Stimulated activated naive CD8-positive, alpha-beta T cell treated with anti-CD3 and anti-CD28 coated beads, Interleukin-15, Interleukin-2, amounts not matched to agents 100 ng/mL and 50 ng/mL, for 24 hours (primary cell): ENCODE measurements at regions not wholly inside any gene's neighbourhood (a gene's known extent, or its start where the extent isn't known, plus 50 kb on each side); places are given as distances from the start of the nearest gene placed in this dataset.
"Not testable (repeated sequence)": the region's sequence is repeated elsewhere in the genome, so short reads cannot be mapped to it uniquely, and the experiment has no call there.

ENCODE experiments used
- H3K27ac Mint-ChIP-seq: one replicate; pipeline ENCODE4 v1.8.0; 2021; ENCODE audit warnings: mild to moderate bottlenecking, mixed read lengths
- H3K27me3 Mint-ChIP-seq: one replicate; pipeline ENCODE4 v1.8.0; 2021; ENCODE audit warnings: mixed read lengths
- H3K36me3 Mint-ChIP-seq: one replicate; pipeline ENCODE4 v1.8.0; 2021; ENCODE audit warnings: low read depth, mixed read lengths
- H3K4me1 Mint-ChIP-seq: one replicate; pipeline ENCODE4 v1.8.0; 2021; ENCODE audit warnings: low read depth, mixed read lengths
- H3K4me3 Mint-ChIP-seq: one replicate; pipeline ENCODE4 v1.8.0; 2021; ENCODE audit warnings: mild to moderate bottlenecking, mixed read lengths
- H3K9me3 Mint-ChIP-seq: one replicate; pipeline ENCODE4 v1.8.0; 2021; ENCODE audit warnings: mixed read lengths

DNA sequence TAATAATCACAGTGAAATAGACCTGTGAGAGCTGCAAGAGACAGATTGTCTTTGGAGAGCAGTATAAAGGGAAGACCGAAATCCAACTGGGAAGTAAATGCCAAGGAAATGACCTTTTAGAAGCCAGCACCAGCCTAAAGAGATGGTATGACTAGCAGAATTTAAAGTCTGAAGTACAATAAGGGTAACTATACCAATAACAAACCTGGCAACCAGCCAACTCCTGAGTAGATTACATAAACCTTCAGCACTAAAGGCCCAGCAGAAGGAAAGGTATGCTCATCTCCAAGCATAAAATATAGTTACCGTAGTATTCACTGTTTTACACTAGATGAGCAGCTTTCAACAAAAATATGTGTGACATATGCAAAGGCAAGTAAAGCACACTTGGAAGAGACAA lies 155.1 kb upstream of the SATB1 start:
- no peak overlapping the region for H3K27ac Mint-ChIP-seq
- H3K36me3 Mint-ChIP-seq = peaks cover 3% of the 10 kb centered on the region
- H3K4me3 Mint-ChIP-seq = no peak overlapping the region
- no peaks in the 10 kb centered on the region for H3K27me3 Mint-ChIP-seq
- H3K9me3 Mint-ChIP-seq = peaks cover 7% of the 10 kb centered on the region
- peaks cover 8% of the 10 kb centered on the region for H3K4me1 Mint-ChIP-seq

DNA sequence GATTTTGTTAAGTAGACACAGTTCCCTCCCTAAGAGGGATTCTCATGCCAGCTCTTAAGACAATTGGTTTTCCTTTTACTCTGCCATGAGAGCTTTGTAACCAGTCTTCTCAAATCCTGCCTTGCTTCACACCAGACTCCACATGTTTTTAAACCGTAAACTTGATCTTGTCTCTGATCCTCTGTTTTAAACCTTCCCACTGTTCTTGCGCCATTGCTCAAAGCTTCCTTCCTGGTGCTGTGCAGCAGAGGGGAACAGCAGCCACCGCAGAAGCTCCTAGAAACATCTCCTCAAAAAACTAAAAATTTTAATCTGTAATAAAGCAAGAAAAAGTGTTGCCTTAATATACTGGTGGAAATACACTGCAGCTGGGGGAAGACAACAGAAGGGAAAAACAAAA lies 154.5 kb upstream of the SATB1 start:
- H3K36me3 Mint-ChIP-seq = peaks cover 3% of the 10 kb centered on the region
- no peaks in the 10 kb centered on the region for H3K27me3 Mint-ChIP-seq
- H3K4me1 Mint-ChIP-seq = peaks cover 4% of the 10 kb centered on the region
- peaks cover 7% of the 10 kb centered on the region for H3K9me3 Mint-ChIP-seq
- H3K27ac Mint-ChIP-seq = no peak overlapping the region
- H3K4me3 Mint-ChIP-seq = no peak overlapping the region

DNA sequence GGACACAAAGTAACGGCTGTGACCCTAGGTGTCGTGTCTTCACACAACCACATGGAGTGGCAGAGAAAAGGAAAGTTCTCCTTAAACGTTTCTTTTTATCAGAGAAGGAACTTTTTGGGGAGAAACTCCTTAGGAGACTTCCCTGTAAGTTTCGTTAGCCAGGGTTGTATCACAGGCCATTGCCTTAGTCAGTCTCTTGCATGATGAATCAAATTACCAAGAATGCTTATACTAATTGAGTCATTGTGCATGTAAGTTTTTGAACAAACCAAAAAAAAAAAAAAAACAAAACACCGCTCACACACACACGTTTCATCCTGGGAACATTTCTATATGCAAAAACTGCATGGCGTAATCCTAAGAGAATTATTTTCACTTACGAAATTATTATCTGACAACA lies 150.4 kb upstream of the SATB1 start:
- Mint-ChIP-seq H3K4me3 (no peak overlapping the region), H3K36me3 (peaks cover 3% of the 10 kb centered on the region), H3K27me3 (no peaks in the 10 kb centered on the region), H3K4me1 (peaks cover 12% of the 10 kb centered on the region), H3K9me3 (no peaks in the 10 kb centered on the region), H3K27ac (no peak overlapping the region)

DNA sequence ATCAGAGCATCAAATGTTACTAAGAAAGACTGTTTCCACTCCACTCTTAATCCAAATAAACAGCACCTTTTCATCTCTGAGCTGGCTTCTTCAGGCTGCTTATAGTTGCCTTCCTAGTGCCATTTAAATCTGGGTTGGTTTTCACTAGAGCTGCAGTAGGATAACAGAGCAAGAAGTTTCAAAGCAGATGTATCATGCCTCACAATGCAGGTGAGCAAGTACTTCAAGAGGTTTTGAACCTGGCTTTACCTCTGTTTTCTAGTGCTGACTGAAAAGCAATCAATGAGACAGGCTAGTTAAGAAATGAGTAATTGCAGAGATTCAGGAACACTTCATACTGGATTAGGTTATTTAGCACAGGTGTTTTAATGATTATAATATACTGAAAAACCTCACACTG lies 147.7 kb upstream of the SATB1 start:
- no peak overlapping the region for H3K27ac Mint-ChIP-seq
- H3K36me3 Mint-ChIP-seq = peaks cover 3% of the 10 kb centered on the region
- H3K9me3 Mint-ChIP-seq = no peaks in the 10 kb centered on the region
- H3K27me3 Mint-ChIP-seq = no peaks in the 10 kb centered on the region
- peaks cover 8% of the 10 kb centered on the region for H3K4me1 Mint-ChIP-seq
- H3K4me3 Mint-ChIP-seq = no peak overlapping the region

DNA sequence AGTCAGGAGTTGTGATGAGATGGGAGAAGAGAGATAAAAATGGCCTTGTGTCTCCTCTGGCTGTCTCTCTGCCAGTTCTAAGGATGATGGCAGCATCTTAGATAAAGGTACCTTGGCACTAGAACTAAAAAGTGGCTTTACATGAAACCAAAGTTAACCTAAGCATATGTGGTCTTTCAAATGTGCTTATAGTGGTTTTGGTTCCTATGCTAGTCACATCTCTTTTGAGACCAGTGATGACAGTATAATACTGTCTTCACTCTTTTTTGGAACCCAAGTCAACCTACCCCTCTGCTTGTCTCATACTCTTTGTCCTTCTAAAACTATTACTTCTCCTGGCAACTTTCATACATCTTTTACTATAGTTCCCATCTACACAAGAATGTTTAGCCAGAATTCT lies 142.2 kb upstream of the SATB1 start:
- Mint-ChIP-seq H3K36me3 (peaks cover 4% of the 10 kb centered on the region), H3K4me3 (no peak overlapping the region)

DNA sequence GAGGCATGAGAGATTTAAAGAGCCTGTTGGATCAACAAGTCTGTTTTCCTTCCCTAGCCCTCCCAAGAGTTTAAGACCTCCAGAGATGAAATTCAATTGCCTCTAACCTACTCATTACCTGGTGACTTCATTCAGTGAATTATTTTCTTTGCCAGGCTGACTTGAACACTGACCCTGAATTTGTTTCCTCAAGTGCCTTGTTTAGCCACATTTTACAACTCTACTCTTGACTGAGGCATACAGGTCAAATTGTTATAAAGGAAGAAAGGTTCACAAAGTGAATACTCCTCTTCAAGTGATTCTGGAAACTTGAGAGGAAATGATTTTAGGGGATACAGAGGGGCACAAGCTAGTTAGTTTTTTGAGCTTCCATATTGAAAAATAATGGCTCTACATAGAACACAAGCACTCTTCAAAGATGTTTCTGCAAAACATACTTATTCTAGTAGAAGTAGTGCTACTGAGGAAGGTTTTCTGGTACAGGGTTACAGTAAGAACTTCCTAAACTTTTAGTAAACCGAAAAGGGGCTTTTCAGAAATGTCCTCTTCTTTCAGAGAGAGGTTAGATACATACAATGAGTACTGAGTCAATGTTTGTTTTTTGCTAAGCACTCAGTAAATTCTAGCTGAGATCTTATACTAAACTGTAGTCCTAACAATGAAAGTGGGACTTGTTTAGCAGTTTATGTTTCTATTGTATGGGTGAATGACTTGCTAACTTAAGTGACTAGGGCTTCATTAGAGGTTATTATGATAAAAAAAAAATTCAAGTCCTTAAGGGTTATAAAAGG lies 137.4 kb upstream of the SATB1 start:
- peaks cover 64% of the 10 kb centered on the region for H3K4me1 Mint-ChIP-seq
- H3K27ac Mint-ChIP-seq = no peak overlapping the region
- H3K4me3 Mint-ChIP-seq = no peak overlapping the region
- H3K36me3 Mint-ChIP-seq = peaks cover 8% of the 10 kb centered on the region
- H3K9me3 Mint-ChIP-seq = peaks cover 3% of the 10 kb centered on the region
- H3K27me3 Mint-ChIP-seq = no peaks in the 10 kb centered on the region

More for the DNA sequence above, 142.2 kb upstream of the SATB1 start:
- Mint-ChIP-seq H3K27ac (no peak overlapping the region), H3K9me3 (no peaks in the 10 kb centered on the region), H3K27me3 (no peaks in the 10 kb centered on the region), H3K4me1 (peaks cover 22% of the 10 kb centered on the region)

DNA sequence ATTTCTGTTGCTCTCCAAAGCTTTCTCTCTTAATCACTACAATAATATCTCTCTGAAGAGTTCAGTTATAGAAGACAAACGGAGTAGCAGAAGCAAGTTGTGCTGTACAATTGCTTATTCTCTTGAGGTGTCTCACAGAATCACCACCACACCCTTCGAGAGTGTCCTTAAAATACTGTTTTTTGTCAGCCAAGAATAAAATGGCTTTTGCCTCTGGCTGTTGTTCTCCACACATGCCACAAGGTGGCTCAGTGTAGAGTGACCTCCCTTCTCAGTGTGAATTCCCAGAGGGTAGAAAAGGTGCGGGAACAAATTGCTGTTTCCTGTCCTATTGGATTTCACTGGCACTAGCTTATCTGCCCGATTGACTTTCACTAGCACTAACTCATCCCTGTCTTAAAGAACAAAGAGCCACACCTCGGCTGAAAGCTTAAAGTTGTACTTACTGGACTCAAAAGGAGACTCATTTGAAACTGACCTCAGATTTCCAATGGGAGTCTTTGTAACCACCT lies 134.2 kb upstream of the SATB1 start:
- H3K27me3 Mint-ChIP-seq = no peaks in the 10 kb centered on the region
- peaks cover 76% of the 10 kb centered on the region for H3K4me1 Mint-ChIP-seq
- peaks cover 12% of the 10 kb centered on the region for H3K36me3 Mint-ChIP-seq
- H3K27ac Mint-ChIP-seq = peak overlapping the region; percentile 100
- H3K4me3 Mint-ChIP-seq = peak overlapping the region; percentile 60
- peaks cover 7% of the 10 kb centered on the region for H3K9me3 Mint-ChIP-seq

DNA sequence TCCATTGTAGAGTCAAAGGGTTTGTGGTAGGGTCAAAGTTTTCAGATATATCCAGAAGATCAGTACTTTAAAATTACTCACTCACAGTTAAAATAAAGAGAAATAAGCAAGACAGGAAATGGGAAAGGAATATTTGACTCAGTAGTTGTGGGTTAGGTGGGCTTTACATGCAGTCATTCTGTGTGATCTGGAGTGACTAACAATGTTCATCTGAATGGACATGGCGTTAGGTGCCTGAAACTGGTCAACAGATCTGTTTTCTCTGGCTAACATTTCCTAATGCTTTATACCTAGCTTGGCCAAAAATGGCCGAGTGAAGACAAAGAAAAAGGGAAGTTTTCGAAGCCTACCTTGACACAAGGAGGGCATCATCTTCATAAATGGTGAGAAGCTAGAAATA lies 133.4 kb upstream of the SATB1 start:
- Mint-ChIP-seq H3K4me1 (peaks cover 76% of the 10 kb centered on the region), H3K27me3 (no peaks in the 10 kb centered on the region), H3K36me3 (peaks cover 12% of the 10 kb centered on the region), H3K9me3 (peaks cover 7% of the 10 kb centered on the region), H3K27ac (peak overlapping the region; percentile 100), H3K4me3 (peak overlapping the region; percentile 60)

DNA sequence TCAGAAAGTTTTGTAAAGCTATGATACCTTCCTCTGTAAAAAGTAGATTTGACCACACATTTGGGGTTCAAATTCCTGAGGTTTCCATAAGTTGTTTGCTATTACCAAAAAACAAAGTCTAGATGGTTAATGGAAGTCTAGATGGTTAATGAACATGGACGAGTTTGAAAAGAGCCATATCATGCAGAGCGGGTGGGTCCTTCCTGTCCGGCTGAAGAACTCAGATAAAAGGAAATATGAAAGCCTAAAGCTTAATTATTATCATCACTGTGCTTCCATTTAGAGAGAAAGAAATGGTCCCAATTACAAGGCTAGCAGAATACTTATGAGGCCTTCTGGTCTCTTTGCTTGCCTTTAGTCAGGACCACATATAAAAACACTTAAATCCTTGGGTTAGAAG lies 132.1 kb upstream of the SATB1 start:
- H3K27ac Mint-ChIP-seq = peak overlapping the region; percentile 100
- H3K4me1 Mint-ChIP-seq = peaks cover 72% of the 10 kb centered on the region
- H3K4me3 Mint-ChIP-seq = peak overlapping the region; percentile 11

DNA sequence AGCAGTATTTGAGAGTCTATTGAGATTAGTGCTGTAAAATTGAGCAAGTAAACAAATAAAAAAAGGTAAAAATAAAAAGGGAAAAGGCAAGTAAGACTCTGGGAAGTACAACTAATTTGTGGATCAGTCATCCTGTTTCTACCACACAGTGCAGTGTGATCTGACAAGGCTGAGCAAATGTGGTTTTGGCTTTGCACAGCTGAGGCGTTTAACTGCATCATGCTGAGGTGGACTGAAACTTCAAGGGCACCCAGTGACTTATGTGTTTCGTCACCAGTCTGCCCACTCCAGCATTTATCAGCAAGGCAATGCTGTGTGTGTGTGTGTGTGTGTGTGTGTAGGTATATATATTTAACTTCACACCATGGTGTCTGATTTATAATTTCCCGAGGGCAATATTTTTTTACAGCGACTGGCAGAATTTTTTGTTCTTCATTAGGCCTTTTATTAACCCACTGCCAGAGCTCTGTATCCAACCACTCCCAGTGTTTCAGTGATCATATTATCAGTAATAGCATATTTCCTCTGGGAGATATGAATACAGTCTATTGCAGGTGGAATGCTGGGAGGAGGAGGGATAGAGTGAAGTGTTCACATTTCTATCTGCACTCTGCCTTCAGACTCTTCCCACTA lies 131.5 kb upstream of the SATB1 start:
- H3K9me3 Mint-ChIP-seq = peaks cover 7% of the 10 kb centered on the region
- H3K36me3 Mint-ChIP-seq = peaks cover 9% of the 10 kb centered on the region
- H3K4me1 Mint-ChIP-seq = peaks cover 66% of the 10 kb centered on the region
- H3K27ac Mint-ChIP-seq = peak overlapping the region; percentile 100
- no peaks in the 10 kb centered on the region for H3K27me3 Mint-ChIP-seq
- peak overlapping the region; percentile 38 for H3K4me3 Mint-ChIP-seq

More for the DNA sequence above, 132.1 kb upstream of the SATB1 start:
- peaks cover 7% of the 10 kb centered on the region for H3K9me3 Mint-ChIP-seq
- H3K36me3 Mint-ChIP-seq = peaks cover 9% of the 10 kb centered on the region
- no peaks in the 10 kb centered on the region for H3K27me3 Mint-ChIP-seq

DNA sequence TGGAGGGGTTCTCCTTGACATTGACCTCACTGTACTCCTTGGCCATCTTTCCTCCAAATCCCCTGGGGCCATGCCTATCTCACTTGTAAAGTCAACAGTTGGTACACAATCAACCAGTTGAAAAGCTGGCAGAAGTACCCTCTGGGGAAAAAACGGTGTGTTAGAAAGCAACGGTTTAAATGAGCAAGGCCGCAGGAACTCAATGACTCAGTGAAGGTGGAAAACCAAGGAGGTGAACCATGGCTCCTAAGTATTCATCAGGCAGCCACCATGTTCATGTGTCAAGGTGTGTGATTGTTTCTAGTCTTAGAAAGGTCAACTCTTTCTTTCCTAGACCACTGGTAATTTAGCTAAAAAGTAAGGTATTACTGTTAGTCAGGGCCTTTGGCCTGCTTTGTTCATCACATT lies 130.9 kb upstream of the SATB1 start:
- Mint-ChIP-seq H3K27ac (peak overlapping the region; percentile 100), H3K36me3 (peaks cover 9% of the 10 kb centered on the region), H3K9me3 (peaks cover 7% of the 10 kb centered on the region), H3K4me1 (peaks cover 64% of the 10 kb centered on the region), H3K4me3 (peak overlapping the region; percentile 46), H3K27me3 (no peaks in the 10 kb centered on the region)

DNA sequence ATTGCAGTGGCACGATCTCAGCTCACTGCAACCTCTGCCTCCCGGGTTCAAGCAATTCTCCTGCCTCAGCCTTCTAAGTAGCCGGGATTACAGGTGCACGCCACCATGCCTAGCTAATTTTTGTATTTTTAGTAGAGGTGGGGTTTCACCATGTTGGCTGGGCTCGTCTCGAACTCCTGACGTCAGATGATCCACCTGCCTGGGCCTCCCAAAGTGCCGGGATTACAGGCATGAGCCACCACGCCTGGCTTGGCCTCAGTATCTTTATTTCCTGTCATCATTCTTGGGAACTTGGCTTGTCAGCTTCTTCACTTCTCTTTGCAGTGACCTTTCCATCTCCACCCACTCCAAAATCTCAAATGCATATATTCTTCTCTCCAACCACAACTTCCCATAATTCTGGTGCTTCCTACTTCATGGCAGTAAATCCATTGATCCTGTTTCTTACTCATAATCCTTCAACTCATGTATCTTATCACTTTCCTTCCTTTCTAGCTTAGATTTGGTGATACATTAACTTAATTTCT lies 127.5 kb upstream of the SATB1 start:
- H3K36me3 Mint-ChIP-seq = peaks cover 17% of the 10 kb centered on the region
- H3K27ac Mint-ChIP-seq, H3K4me3 Mint-ChIP-seq, H3K27me3 Mint-ChIP-seq: not testable (repeated sequence)
- peaks cover 14% of the 10 kb centered on the region for H3K9me3 Mint-ChIP-seq
- H3K4me1 Mint-ChIP-seq = peaks cover 34% of the 10 kb centered on the region

DNA sequence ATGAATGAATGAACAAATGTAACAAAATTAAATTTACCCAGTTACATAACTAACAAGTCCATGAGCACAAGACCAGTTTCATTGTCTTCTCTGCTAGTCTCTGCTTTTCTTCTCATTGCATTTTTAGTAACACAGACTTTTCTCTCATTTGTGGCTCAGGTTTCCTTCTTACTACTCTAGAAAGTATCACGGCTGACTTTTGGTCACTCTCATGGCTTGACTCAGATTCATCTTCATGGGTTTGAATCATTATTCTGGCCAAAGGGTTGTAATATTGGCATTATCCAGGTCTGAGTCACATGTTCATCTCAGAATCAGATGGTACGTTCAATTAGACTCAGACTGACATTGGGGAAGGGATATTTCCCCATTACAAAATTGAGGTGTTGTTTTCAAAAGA lies 121.5 kb upstream of the SATB1 start:
- H3K36me3 Mint-ChIP-seq = peaks cover 18% of the 10 kb centered on the region
- H3K4me1 Mint-ChIP-seq = peaks cover 9% of the 10 kb centered on the region
- H3K27me3 Mint-ChIP-seq = no peaks in the 10 kb centered on the region
- H3K27ac Mint-ChIP-seq = no peak overlapping the region
- peaks cover 22% of the 10 kb centered on the region for H3K9me3 Mint-ChIP-seq
- no peak overlapping the region for H3K4me3 Mint-ChIP-seq

DNA sequence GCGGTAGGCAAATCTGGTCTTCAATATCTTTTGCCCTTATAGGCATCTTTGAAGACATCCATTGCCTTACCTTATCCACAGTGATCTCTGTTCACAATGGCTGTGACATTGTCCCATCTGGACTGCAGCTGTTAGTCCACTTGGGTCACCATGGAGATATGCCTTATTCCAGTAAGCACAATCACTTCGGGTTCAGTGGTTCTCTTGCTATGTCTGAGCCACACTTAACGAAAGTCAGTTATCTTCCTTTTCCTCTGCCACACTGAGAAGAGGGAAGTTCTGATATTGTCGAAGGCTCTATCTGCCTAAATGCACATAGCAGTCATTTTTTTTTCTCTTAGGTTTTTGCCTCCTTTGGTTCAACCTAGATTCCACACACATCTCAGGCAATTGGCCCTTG lies 119.0 kb upstream of the SATB1 start:
- H3K4me3 Mint-ChIP-seq = no peak overlapping the region

DNA sequence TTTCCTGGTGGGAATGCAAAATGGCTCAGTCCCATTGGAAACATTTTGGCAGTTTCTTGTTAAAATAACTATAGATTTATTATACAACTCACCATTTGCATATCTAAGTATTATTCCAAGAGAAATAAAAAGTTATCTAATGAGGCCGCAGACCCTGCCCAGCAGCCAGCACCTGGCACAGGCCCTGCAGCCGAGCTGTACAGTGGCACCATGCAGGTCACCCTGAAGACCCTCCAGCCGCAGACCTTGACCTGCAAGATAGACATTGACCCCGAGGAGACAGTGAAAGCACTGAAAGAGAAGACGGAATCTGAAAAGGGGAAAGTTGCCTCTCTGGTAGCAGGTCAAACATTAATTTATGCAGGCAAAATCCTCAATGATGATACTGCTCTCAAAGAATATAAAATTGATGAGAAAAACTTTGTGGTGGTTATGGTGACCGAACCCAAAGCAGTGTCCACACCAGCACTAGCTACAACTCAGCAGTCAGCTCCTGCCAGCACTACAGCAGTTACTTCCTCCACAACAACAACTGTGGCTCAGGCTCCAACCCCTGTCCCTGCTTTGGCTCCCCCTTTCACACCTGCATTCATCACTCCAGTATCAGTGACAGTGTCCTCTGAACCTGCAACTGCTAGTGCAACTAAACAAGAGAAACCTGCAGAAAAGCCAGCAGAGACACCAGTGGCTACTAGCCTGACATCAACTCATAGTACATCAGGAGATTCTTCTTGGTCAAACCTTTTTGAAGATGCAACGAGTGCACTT lies 113.5 kb upstream of the SATB1 start:
- Mint-ChIP-seq H3K27me3 (no peaks in the 10 kb centered on the region), H3K9me3 (peaks cover 5% of the 10 kb centered on the region), H3K36me3 (no peaks in the 10 kb centered on the region), H3K4me3 (no peak overlapping the region), H3K4me1 (no peaks in the 10 kb centered on the region), H3K27ac (no peak overlapping the region)

More for the DNA sequence above, 119.0 kb upstream of the SATB1 start:
- peaks cover 9% of the 10 kb centered on the region for H3K4me1 Mint-ChIP-seq
- peaks cover 21% of the 10 kb centered on the region for H3K9me3 Mint-ChIP-seq
- no peak overlapping the region for H3K27ac Mint-ChIP-seq
- H3K27me3 Mint-ChIP-seq = no peaks in the 10 kb centered on the region
- peaks cover 14% of the 10 kb centered on the region for H3K36me3 Mint-ChIP-seq
